GM21717 (cell line): ENCODE measurements at regions not wholly inside any gene's neighbourhood (a gene's known extent, or its start where the extent isn't known, plus 50 kb on each side); places are given as distances from the start of the nearest gene placed in this dataset.
A peak's percentile ranks its signal among the peaks of the same experiment; 100 is the strongest.

Experiments used
- ATAC-seq: cut with Tn5 transposase; IDR thresholded peaks from one replicate; pipeline ENCODE4 v1.9.1; 2021; ENCODE audit warnings: mild to moderate bottlenecking, moderate library complexity; ENCODE audit not compliant: unreplicated experiment

GRCh38 chr10:110413049-110413783, 84.5 kb upstream of the DUSP5 start:
- no peak for ATAC-seq

DNA sequence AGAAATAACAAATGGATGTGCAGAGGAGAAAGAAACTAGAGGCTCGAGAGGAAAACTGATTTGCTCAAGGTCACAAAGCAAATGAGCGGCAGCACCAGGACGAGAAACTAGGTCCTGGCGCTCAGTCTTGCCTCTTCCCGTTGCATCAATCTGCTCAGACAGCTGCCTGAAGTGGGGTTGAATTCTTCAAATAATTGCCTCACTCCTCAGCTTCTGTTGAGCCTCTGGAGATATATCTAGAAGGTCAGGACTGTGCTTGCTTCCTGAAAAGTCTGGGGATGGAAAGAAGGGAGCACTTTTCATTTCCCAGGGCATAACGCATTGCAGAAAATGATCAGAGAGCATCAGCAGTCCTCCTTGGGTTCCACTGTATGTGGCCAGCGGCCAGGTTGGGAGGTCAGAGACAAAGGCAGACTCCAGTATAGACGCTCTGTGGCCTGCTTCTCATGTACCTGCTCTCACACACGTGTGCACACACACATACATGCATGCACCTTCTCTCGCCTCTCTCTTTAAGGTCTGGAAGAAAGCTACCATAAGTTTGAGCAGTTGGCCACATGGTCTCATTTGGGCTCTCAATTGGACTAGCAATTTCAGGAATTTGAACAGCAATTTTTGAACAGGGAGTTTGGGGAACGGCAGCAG, 83.7 kb upstream of the DUSP5 start:
- ATAC-seq: peak; percentile 9

DNA sequence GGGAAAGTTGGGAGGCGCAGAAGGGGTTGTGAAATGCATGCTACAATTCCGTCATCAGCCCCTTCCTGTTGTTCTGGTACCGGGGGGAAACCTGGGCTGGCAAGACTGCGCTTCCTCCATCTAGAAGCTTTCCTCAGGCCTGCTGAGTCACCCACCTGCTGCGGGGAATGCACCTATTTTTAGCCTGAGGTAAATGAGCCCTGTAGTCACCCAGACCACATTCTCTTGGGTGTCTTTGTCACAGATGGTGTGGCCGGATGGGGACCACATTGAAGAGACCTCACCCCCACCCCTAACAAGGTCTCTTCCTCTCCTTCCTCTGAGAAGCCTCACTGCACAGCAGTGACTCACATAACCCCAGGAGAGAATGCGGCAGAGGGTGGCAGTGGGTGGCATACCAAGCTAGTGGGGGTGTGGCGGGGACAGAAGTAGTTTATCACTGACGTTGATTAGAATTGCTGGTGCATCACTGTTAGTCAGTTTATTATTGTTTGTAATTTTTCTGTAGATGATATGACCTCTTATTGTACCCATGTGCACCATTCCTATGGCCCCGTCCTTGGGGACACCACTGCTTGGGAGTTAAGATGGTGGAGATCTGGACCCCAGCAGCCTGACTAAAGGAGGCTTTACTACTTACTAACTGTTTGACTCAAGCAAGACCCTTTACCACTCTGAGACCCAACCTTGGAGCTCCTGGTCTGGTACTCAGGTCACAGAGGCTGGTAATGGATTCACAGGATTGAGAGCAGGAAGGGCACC, 83.0 kb upstream of the DUSP5 start:
- ATAC-seq: peak; percentile 88

DNA sequence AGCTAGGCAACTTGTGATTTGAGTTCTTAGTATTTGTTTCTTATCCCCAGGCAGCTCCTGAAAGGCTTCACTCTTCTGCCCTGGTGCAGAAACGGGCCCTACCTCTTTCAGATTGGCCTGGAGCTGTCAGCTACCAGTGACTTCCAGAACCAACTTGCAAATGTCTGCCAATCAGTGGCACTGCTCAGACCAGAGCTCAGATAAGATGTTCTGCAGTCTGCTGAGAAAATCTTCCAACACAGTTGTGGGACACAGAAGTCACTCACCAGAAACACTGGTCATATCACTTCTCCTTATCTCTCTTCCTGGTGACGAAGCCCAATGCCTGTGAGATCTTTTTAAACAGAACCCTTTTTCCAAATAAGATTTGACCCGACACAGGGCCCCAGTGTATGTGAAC, 81.9 kb upstream of the DUSP5 start:
- no peak for ATAC-seq

GRCh38 chr10:110416776-110417711, 80.7 kb upstream of the DUSP5 start:
- no peak for ATAC-seq

DNA sequence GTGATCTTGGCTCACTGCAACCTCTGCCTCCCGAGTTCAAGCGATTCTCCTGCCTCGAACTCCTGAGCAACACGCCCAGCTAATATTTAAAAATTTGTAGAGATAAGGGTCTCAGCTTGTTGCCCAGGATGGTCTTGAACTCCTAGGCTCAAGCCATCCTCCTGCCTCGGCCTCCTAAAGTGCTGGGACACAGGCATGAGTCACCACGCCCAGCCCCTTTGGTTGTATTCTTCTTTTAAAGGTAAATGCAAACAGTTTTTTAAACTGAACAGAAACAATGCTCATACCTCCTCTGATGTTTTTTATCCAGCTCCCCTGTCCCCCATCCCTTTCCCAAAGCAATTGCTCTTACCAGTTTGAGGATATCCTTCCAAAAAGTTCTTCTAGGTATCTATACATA, 79.5 kb upstream of the DUSP5 start:
- no peak for ATAC-seq

- no peak for ATAC-seq
These were observed 78.4 kb upstream of the DUSP5 start for GRCh38 chr10:110419265-110419664.

GRCh38 chr10:110420401-110421193, 77.1 kb upstream of the DUSP5 start:
- no peak for ATAC-seq

DNA sequence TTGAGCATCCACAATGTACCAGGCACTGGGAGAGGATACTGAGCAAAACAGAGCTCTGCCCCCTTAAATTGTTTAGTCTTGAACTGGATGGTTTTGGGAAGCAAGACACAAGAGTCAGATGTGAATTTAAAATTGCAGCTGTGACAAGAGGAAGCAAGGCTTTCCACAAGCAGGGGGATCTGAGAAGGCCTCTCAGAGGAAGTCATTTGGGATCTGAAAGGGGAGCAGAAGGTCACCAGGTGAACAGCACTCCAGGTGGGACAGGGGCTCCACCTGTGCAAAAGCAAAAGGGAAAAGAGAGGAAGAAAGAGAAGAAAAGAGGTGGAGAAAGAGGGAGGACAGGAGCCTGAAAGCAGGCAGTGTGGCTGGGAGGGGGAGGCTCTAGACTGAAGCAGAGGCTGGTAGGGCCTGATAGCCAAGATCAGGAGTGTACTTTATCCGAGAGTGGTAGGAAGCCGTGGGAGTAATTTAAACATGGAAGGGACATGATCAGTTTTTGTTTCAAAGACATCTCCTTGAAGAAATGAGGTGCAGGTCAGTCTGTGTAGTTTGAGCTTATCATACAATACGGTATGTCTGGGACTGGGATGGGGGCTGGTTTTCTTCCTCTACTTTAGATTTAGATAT, 76.1 kb upstream of the DUSP5 start:
- ATAC-seq: no peak

GRCh38 chr10:110422548-110422947, 75.2 kb upstream of the DUSP5 start:
- ATAC-seq: no peak

GRCh38 chr10:110423650-110424049, 74.1 kb upstream of the DUSP5 start:
- no peak for ATAC-seq

- ATAC-seq: peak; percentile 69
These were observed 71.9 kb upstream of the DUSP5 start for GRCh38 chr10:110425684-110426293.

DNA sequence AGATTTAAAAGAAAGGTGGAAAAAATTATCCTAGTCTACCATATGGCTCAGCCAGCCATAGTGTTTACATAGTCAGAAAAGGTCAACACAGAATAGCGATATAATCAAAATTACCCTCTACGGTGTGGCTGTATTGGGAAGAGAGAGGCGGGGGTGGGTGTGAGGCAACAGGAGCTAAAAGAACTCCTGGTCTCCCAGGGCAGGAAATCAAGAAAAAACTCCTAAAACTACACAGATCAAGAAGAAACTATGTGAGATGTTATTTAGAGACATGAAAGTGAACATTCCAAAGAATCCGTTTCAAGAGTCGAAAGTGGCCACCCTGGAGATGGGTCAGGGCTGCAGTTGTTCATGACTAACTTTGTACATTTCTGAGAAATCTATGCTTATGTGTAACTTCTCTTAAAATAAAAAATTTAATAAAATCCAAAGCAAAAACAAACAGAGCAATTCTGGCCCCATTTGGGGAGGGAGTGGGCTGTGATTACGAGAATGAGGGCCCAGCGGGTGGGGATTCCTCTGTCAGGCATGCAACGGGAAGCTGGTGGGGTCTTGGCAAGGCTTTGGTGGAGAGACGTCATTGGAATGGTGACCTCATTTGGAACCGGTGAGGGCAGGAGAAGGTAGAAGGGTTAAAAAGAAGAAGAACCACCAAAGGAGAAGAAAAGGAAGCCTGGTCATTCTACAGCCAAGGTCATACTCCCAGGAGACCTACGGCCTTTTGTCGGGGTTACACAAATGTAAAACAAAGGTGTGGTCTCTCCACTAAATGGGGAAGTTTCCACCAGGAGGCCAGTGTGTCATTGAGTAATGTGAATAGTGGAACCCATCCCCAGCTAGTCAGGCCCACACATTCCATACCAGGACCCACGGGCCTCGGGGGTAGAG, 71.2 kb upstream of the DUSP5 start:
- no peak for ATAC-seq

DNA sequence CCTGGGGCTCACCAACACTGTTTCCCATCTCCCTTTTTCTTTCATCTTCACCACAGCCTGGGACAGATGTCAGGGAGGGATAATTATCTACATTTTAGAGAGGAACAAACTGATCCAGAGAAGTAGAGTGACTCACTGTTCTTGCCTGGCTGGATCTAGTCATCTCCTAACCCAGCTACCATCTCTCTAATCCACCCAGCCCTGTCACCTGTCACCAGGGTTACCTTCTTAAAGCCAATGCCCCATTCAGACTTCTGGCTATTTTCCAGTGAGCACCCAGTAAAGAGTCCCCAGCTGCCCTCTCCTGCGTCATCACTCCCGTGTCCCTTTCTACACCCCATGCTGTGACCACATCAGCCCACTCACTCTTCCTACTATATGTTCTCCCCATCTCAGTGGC, 68.4 kb upstream of the DUSP5 start:
- ATAC-seq: no peak

- no peak for ATAC-seq
These were observed 67.1 kb upstream of the DUSP5 start for GRCh38 chr10:110430340-110431273.

- no peak for ATAC-seq
These were observed 66.0 kb upstream of the DUSP5 start for GRCh38 chr10:110431659-110432058.

GRCh38 chr10:110432084-110432483, 65.6 kb upstream of the DUSP5 start:
- ATAC-seq: no peak
